Calu3 (cell line): ENCODE measurements at regions not wholly inside any gene's neighbourhood (a gene's known extent, or its start where the extent isn't known, plus 50 kb on each side); places are given as distances from the start of the nearest gene placed in this dataset.

Experiments
- BruUV-seq: library from RNA; stranded (reverse); fragments of 400-500 nt; replicated peaks from 2 replicates; lab custom pipeline; 2021; lab: Mats Ljungman, UMichigan
- CTCF ChIA-PET: fragments of 300-600 bp; sonication (Branson Sonifier 250); formaldehyde crosslinking; loops from one replicate; lab custom pipeline; 2022; ENCODE audit warnings: antibody characterized with exemption; lab: Charles Lee
- DNase-seq: peaks from one replicate; pipeline ENCODE4 v3.0.0; 2022
- H3K27ac Mint-ChIP-seq: one replicate; pipeline ENCODE4 v1.8.0; 2022; ENCODE audit warnings: mixed read lengths; ENCODE audit not compliant: unreplicated experiment
- H3K27me3 Mint-ChIP-seq: one replicate; pipeline ENCODE4 v1.8.0; 2022; ENCODE audit warnings: mixed read lengths; ENCODE audit not compliant: unreplicated experiment
- H3K36me3 Mint-ChIP-seq: one replicate; pipeline ENCODE4 v1.8.0; 2022; ENCODE audit warnings: mild to moderate bottlenecking, moderate library complexity, mixed read lengths; ENCODE audit not compliant: insufficient read depth, unreplicated experiment
- H3K4me1 Mint-ChIP-seq: one replicate; pipeline ENCODE4 v1.8.0; 2022; ENCODE audit warnings: mild to moderate bottlenecking, low read depth, mixed read lengths; ENCODE audit not compliant: unreplicated experiment
- H3K4me3 Mint-ChIP-seq: one replicate; pipeline ENCODE4 v1.8.0; 2022; ENCODE audit warnings: mild to moderate bottlenecking, low read depth, moderate library complexity, mixed read lengths; ENCODE audit not compliant: unreplicated experiment
- H3K9me3 Mint-ChIP-seq: one replicate; pipeline ENCODE4 v1.8.0; 2022; ENCODE audit warnings: low read depth, mixed read lengths; ENCODE audit not compliant: unreplicated experiment
- CTCF ChIP-seq: fragments of 200-600 bp; IDR thresholded peaks from one replicate; pipeline ENCODE4 v1.8.0; 2022; ENCODE audit warnings: antibody characterized with exemption; ENCODE audit not compliant: unreplicated experiment
- intact Hi-C: fragments of 100-400 bp; cut with micrococcal nuclease; formaldehyde crosslinking; loops from one replicate; pipeline ENCODE4 v1.10.0; 2022; ENCODE audit not compliant: unreplicated experiment

- BruUV-seq = no TSS peak
- no peak overlapping the region for H3K4me3 Mint-ChIP-seq
- intact Hi-C loops = no loop called here
Observed at GRCh38 chr13:54859827-54860226, 1831.2 kb downstream of the OLFM4 start.

GRCh38 chr13:54875111-54875510 is 1846.5 kb downstream of the OLFM4 start:
- intact Hi-C loops = no loop called here
- DNase-seq = no peak
- no TSS peak for BruUV-seq
- CTCF ChIA-PET = no interaction called here
- Mint-ChIP-seq H3K4me1 (no peaks in the 10 kb centered on the region), H3K9me3 (no peaks in the 10 kb centered on the region), H3K27ac (no peak overlapping the region), H3K36me3 (no peaks in the 10 kb centered on the region), H3K27me3 (no peaks in the 10 kb centered on the region), H3K4me3 (no peak overlapping the region)
- no peak for TF ChIP-seq CTCF

More at GRCh38 chr13:54859827-54860226, 1831.2 kb downstream of the OLFM4 start:
- CTCF ChIA-PET = interaction anchor here (0.5 kb wide), 1 partner anchor 526 kb away, joined by 4 read pairs; no protein-coding TSS in a partner anchor
- Mint-ChIP-seq H3K9me3 (peaks cover 12% of the 10 kb centered on the region), H3K27ac (no peak overlapping the region), H3K36me3 (no peaks in the 10 kb centered on the region), H3K4me1 (no peaks in the 10 kb centered on the region), H3K27me3 (no peaks in the 10 kb centered on the region)
- DNase-seq = no peak
- TF ChIP-seq CTCF = no peak

GRCh38 chr13:54879036-54879435 is 1850.4 kb downstream of the OLFM4 start:
- Mint-ChIP-seq H3K4me3 (no peak overlapping the region), H3K27me3 (no peaks in the 10 kb centered on the region), H3K4me1 (no peaks in the 10 kb centered on the region), H3K27ac (no peak overlapping the region), H3K9me3 (peaks cover 3% of the 10 kb centered on the region), H3K36me3 (no peaks in the 10 kb centered on the region)
- CTCF ChIA-PET = no interaction called here
- DNase-seq = no peak
- BruUV-seq = no TSS peak
- intact Hi-C loops = no loop called here
- TF ChIP-seq CTCF = no peak

- Mint-ChIP-seq H3K27ac (no peak overlapping the region), H3K4me3 (no peak overlapping the region), H3K36me3 (no peaks in the 10 kb centered on the region), H3K9me3 (peaks cover 11% of the 10 kb centered on the region), H3K4me1 (no peaks in the 10 kb centered on the region), H3K27me3 (no peaks in the 10 kb centered on the region)
- no TSS peak for BruUV-seq
- intact Hi-C loops = no loop called here
- CTCF ChIA-PET = interaction anchor here (0.6 kb wide), 1 partner anchor 171 kb away, joined by 6 read pairs; no protein-coding TSS in a partner anchor
- no peak for TF ChIP-seq CTCF
- DNase-seq = no peak
Observed at GRCh38 chr13:54884682-54885081, 1856.1 kb downstream of the OLFM4 start.
